ENCODE measurements at regions not wholly inside any gene's neighbourhood (a gene's known extent, or its start where the extent isn't known, plus 50 kb on each side); places are given as distances from the start of the nearest gene placed in this dataset.

- TF ChIP-seq, protein P1, sequence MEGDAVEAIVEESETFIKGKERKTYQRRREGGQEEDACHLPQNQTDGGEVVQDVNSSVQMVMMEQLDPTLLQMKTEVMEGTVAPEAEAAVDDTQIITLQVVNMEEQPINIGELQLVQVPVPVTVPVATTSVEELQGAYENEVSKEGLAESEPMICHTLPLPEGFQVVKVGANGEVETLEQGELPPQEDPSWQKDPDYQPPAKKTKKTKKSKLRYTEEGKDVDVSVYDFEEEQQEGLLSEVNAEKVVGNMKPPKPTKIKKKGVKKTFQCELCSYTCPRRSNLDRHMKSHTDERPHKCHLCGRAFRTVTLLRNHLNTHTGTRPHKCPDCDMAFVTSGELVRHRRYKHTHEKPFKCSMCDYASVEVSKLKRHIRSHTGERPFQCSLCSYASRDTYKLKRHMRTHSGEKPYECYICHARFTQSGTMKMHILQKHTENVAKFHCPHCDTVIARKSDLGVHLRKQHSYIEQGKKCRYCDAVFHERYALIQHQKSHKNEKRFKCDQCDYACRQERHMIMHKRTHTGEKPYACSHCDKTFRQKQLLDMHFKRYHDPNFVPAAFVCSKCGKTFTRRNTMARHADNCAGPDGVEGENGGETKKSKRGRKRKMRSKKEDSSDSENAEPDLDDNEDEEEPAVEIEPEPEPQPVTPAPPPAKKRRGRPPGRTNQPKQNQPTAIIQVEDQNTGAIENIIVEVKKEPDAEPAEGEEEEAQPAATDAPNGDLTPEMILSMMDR (IDR thresholded peaks at IDR 0.05; ENCODE audit: poor library complexity): peak; percentile 9
- TF ChIP-seq EZH2 (IDR thresholded peaks at IDR 0.05; ENCODE audit: borderline replicate concordance): no peak
- TF ChIP-seq EZH2phosphoT487 (IDR thresholded peaks at IDR 0.05; ENCODE audit: low read depth, severe bottlenecking, unreplicated experiment): no peak
These were observed 75.2 kb downstream of the CMAS start for GRCh38 chr12:22121224-22121623.
